Stimulated activated effector memory CD8-positive, alpha-beta T cell treated with anti-CD3 and anti-CD28 coated beads, Interleukin-12 subunit alpha, Interleukin-12 subunit beta, amount 100 ng/mL, for 72 hours (primary cell): ENCODE measurements at regions not wholly inside any gene's neighbourhood (a gene's known extent, or its start where the extent isn't known, plus 50 kb on each side); places are given as distances from the start of the nearest gene placed in this dataset.

ENCODE experiments used
- ATAC-seq: fragments of 150-1000 bp; cut with Tn5 transposase; 2 replicates; pipeline ENCODE4 v1.10.0; 2021
- DNase-seq, 2 donors: peaks; one replicate each; pipeline ENCODE4 v3.0.0; 2021 to 2022; ENCODE audit warnings: low spot score in 2 of 2
- H3K27ac Mint-ChIP-seq: one replicate; pipeline ENCODE4 v1.8.0; 2022; ENCODE audit warnings: mild to moderate bottlenecking, mixed read lengths
- H3K36me3 Mint-ChIP-seq: one replicate; pipeline ENCODE4 v1.8.0; 2022; ENCODE audit warnings: mild to moderate bottlenecking, mixed read lengths
- H3K4me1 Mint-ChIP-seq: one replicate; pipeline ENCODE4 v1.8.0; 2022; ENCODE audit warnings: mixed read lengths
- H3K4me3 Mint-ChIP-seq: one replicate; pipeline ENCODE4 v1.8.0; 2022; ENCODE audit warnings: mild to moderate bottlenecking, mixed read lengths
- H3K9me3 Mint-ChIP-seq: one replicate; pipeline ENCODE4 v1.8.0; 2022; ENCODE audit warnings: mixed read lengths

DNA sequence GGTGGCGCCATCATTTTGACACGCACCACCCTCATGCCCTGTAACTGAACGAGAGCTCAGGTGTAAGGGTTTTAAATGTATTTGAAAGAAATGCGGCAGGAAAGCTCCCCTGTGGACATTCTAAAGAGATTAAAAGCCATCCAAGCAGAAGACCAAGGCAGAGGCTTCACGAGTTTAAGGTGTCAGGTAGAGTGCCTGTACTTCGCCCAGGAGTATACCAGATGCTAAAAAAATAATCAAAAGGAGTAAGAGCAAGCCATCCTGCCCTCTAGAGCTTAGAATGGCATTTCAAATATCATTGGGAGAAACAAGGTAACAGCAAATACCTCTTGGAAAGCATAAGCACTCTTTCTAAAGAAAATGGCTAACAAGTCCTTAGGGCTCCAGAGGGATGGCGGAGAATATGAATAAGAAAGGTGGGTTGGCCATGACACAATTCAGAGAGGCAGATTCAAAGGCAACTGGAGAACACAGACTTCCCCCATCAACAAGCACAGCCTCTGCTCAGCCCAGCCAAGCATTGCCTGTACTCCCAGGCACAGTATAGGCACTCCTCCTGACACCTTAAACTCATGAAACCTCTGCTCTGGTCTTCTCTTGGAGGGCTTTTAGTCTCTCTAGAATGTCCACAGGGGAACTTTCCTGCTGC, 447.6 kb downstream of the SUCLA2 start:
- H3K27ac Mint-ChIP-seq, result no peak overlapping the region
- no peak overlapping the region for H3K4me3 Mint-ChIP-seq
- no peak for ATAC-seq
- no peaks in the 10 kb centered on the region for H3K36me3 Mint-ChIP-seq
- no peaks in the 10 kb centered on the region for H3K4me1 Mint-ChIP-seq
- no peak for DNase-seq
- peaks cover under 1% of the 10 kb centered on the region for H3K9me3 Mint-ChIP-seq

DNA sequence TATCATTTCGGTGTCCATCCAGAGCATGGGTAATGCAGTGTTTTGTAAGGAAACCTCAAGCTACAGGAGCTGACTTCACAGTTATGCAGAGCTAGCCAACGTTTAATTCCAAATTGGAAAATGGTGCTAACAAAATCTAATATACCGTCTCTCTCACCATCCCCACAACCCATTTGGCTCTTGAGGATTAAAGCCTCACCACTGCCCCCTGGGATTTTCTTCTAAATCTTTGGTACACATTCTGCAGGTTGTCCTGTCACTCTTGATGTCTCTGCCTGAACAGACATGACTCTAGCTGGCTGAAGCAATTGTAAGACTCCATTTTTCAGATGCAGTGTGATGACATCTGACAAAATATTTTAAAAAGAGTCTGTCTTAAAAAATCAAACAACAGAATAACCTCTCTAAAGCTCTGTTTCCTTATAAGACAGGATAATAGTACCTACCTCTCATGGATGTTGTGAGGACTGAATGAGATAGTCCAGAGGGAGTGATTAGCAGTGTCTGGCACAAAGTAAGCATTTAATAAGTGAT, 451.8 kb downstream of the SUCLA2 start:
- ATAC-seq, result no peak
- Mint-ChIP-seq H3K36me3 (no peaks in the 10 kb centered on the region), H3K27ac (no peak overlapping the region)

DNA sequence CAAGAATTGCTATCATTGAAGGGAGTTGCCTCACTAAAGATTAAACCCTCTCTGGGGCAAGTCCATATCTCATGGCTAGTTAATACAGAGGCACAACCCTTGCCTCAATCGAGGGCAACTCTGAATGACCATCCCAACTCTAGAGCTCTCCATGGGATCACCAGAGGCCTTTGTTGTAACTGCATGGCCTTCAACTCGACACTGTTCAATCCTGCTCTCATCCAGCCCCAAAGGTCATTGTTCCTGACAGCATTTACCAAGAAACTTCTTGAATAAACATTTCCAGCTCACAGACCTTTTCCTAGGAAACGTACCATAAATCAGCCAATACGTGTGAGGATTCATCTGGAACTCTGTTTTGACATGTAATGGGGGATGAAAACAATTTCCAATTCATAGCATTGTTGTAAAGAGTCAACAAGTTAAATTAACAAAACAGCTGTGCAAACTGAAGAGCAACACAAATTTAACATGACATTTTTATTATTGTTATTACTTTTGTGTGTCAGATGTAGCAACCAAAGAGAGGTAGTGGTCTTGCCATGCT, 452.7 kb downstream of the SUCLA2 start:
- no peak overlapping the region for H3K4me3 Mint-ChIP-seq
- no peaks in the 10 kb centered on the region for H3K36me3 Mint-ChIP-seq
- H3K9me3 Mint-ChIP-seq, result peaks cover 3% of the 10 kb centered on the region
- ATAC-seq (peak; percentile 8), DNase-seq (no peak)
- H3K27ac Mint-ChIP-seq, result no peak overlapping the region
- H3K4me1 Mint-ChIP-seq, result no peaks in the 10 kb centered on the region

More for the DNA sequence above, 451.8 kb downstream of the SUCLA2 start:
- Mint-ChIP-seq H3K4me1 (no peaks in the 10 kb centered on the region), H3K4me3 (no peak overlapping the region), H3K9me3 (peaks cover 3% of the 10 kb centered on the region)
- DNase-seq, result no peak

GRCh38 chr13:47546391-47547225, 454.5 kb downstream of the SUCLA2 start:
- no peaks in the 10 kb centered on the region for H3K36me3 Mint-ChIP-seq
- peaks cover 3% of the 10 kb centered on the region for H3K9me3 Mint-ChIP-seq
- ATAC-seq, result no peak
- H3K4me1 Mint-ChIP-seq, result no peaks in the 10 kb centered on the region
- DNase-seq, result no peak
- no peak overlapping the region for H3K27ac Mint-ChIP-seq
- H3K4me3 Mint-ChIP-seq, result no peak overlapping the region

GRCh38 chr13:47545201-47546024, 455.7 kb downstream of the SUCLA2 start:
- Mint-ChIP-seq H3K4me3 (no peak overlapping the region), H3K9me3 (peaks cover 3% of the 10 kb centered on the region), H3K27ac (no peak overlapping the region), H3K4me1 (no peaks in the 10 kb centered on the region), H3K36me3 (no peaks in the 10 kb centered on the region)
- ATAC-seq (no peak), DNase-seq (no peak)

DNA sequence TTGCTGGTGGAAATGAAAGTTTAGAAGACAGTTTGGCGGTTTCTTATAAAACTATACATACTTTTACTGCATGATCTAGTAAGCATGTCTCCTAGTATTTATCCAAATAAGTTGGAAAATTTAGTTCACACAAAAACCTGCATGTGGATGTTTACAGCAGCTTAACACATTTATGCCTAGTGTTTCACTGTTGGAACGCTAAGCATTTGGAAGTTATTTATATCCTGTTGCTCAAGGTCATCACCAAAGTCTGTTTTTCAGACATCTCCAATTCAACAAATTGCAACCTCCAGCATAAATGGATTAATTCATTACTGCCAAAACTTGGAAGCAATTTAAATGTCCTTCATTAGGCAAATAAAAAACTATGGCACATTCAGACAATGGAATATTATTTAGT, 461.8 kb downstream of the SUCLA2 start:
- Mint-ChIP-seq H3K36me3 (no peaks in the 10 kb centered on the region), H3K4me3 (no peak overlapping the region), H3K9me3 (peaks cover 8% of the 10 kb centered on the region), H3K27ac (no peak overlapping the region), H3K4me1 (no peaks in the 10 kb centered on the region)
- ATAC-seq (no peak), DNase-seq (no peak)

GRCh38 chr13:47523771-47524170, 477.3 kb downstream of the SUCLA2 start:
- ATAC-seq (no peak), DNase-seq (no peak)
- no peak overlapping the region for H3K27ac Mint-ChIP-seq
- no peaks in the 10 kb centered on the region for H3K4me1 Mint-ChIP-seq
- H3K36me3 Mint-ChIP-seq, result no peaks in the 10 kb centered on the region
- no peak overlapping the region for H3K4me3 Mint-ChIP-seq
- H3K9me3 Mint-ChIP-seq, result no peaks in the 10 kb centered on the region

DNA sequence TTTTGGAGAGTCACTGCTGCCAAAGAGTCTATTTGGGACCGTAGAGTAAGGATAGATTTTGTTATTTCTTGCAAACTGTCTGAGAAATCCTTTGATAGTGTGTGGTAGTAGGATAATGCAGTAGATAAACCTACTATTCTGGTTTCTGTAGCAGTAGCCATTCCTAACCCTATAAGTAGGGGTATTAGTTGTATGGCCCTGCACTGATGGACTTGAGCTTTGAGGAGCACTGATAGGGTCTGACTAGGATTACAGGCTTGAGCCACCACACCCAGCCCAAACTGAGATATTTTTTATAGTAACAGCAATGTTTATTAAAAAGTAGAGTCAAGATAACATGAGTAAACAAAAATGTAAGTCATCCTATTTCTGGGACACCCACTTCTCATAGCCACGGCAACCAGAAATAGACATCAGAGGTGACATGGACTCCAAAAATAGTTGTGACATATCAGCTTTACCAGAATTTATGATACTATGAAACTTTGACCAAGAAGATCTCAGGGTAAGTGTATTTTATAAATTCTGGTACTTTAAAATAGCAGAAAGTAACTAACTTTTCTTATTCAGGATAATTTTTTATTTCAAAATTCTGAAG, 479.1 kb downstream of the SUCLA2 start:
- DNase-seq (no peak), ATAC-seq (no peak)
- H3K36me3 Mint-ChIP-seq, result no peaks in the 10 kb centered on the region
- H3K4me3 Mint-ChIP-seq, result no peak overlapping the region
- H3K9me3 Mint-ChIP-seq, result no peaks in the 10 kb centered on the region
- H3K4me1 Mint-ChIP-seq, result no peaks in the 10 kb centered on the region
- no peak overlapping the region for H3K27ac Mint-ChIP-seq

DNA sequence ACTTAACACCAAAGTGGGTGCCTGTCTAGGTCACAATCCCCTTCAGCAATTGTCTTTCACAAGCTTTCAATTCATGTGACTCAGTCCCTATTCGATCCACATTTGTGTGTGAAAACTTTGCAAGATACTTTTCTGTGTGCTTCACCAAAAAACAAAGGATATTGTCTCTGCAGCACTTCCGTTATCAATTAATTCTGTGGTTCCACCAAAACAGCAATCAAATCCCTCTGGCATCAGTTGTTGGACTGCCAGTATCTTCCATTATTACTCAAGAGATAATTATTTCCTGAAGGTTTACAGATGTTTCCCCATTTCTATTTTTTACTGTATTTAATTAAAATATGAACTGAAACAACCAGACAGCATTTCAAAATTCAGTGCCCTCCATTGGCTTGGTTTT, 481.4 kb downstream of the SUCLA2 start:
- DNase-seq, result no peak
- Mint-ChIP-seq H3K4me1 (no peaks in the 10 kb centered on the region), H3K27ac (no peak overlapping the region), H3K36me3 (no peaks in the 10 kb centered on the region), H3K9me3 (peaks cover 3% of the 10 kb centered on the region), H3K4me3 (no peak overlapping the region)
- ATAC-seq, result no peak

DNA sequence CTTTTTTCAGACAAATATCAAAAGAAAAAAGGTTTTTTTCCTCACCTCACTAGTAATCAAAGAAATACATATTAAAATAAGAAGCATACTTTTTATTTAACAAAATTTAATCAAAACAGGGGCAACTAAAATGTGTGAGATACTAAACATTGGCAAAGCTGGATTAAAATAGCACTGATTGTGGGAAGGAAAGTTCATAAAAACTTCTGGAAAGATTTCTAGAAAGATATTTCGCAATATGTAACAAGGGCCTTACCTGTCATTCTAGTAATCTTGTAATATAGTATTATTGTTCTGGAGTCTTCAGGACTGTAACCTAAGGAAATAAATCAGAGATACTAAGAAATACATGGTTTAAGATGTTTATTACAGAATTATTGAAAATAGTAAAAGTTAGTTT, 482.5 kb downstream of the SUCLA2 start:
- no peaks in the 10 kb centered on the region for H3K36me3 Mint-ChIP-seq
- ATAC-seq, result no peak
- H3K4me1 Mint-ChIP-seq, result no peaks in the 10 kb centered on the region
- no peak overlapping the region for H3K4me3 Mint-ChIP-seq
- H3K9me3 Mint-ChIP-seq, result peaks cover 3% of the 10 kb centered on the region
- no peak overlapping the region for H3K27ac Mint-ChIP-seq
- DNase-seq, result no peak

- no peak overlapping the region for H3K27ac Mint-ChIP-seq
- ATAC-seq, result no peak
- peaks cover 5% of the 10 kb centered on the region for H3K9me3 Mint-ChIP-seq
- DNase-seq, result no peak
- no peaks in the 10 kb centered on the region for H3K36me3 Mint-ChIP-seq
- H3K4me3 Mint-ChIP-seq, result no peak overlapping the region
- H3K4me1 Mint-ChIP-seq, result no peaks in the 10 kb centered on the region
These were observed 489.4 kb downstream of the SUCLA2 start for GRCh38 chr13:47511647-47512046.

GRCh38 chr13:47508527-47509228, 492.4 kb downstream of the SUCLA2 start:
- DNase-seq, result no peak
- Mint-ChIP-seq H3K36me3 (no peaks in the 10 kb centered on the region), H3K4me1 (no peaks in the 10 kb centered on the region), H3K9me3 (peaks cover 2% of the 10 kb centered on the region), H3K4me3 (no peak overlapping the region), H3K27ac (no peak overlapping the region)
- ATAC-seq, result no peak

DNA sequence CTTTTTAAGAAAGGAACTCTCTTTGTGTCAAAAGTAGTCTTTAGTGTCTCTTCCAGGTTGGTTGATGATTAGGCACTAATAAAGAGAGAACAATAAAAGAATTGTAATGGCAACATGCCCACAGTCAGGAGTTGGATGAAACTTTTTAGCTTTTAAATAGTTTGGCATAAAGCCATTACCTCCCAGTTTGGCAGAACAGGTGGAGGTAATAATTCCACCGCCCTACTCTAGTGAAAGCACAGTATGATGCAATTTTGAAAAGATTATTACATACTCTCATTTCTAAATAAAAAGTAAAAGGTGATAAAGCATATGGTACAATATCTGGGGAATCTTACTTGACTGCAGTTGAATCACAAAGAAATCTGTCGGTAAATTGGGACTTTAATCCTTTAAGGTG, 497.6 kb downstream of the SUCLA2 start:
- H3K4me3 Mint-ChIP-seq, result no peak overlapping the region
- H3K9me3 Mint-ChIP-seq, result peaks cover 8% of the 10 kb centered on the region
- H3K4me1 Mint-ChIP-seq, result no peaks in the 10 kb centered on the region
- ATAC-seq, result no peak
- H3K36me3 Mint-ChIP-seq, result no peaks in the 10 kb centered on the region
- DNase-seq, result no peak
- no peak overlapping the region for H3K27ac Mint-ChIP-seq

GRCh38 chr13:47502166-47502565, 498.9 kb downstream of the SUCLA2 start:
- DNase-seq (no peak), ATAC-seq (no peak)
- H3K9me3 Mint-ChIP-seq, result peaks cover 5% of the 10 kb centered on the region
- no peaks in the 10 kb centered on the region for H3K4me1 Mint-ChIP-seq
- no peaks in the 10 kb centered on the region for H3K36me3 Mint-ChIP-seq
- H3K27ac Mint-ChIP-seq, result no peak overlapping the region
- no peak overlapping the region for H3K4me3 Mint-ChIP-seq
